HL-60 (cell line): ENCODE measurements at regions not wholly inside any gene's neighbourhood (a gene's known extent, or its start where the extent isn't known, plus 50 kb on each side); places are given as distances from the start of the nearest gene placed in this dataset.

ENCODE experiments used
- DNase-seq, 2 experiments: peaks; one replicate each; pipeline ENCODE4 v3.0.0-alpha.2; 2010 to 2020; ENCODE audit warnings: low read depth in 1 of 2, low spot score in 1 of 2
- H3K27ac ChIP-seq: fragments of 250-450 bp; sonication (Bioruptor Pico); replicated peaks from 2 replicates; pipeline ENCODE4 v1.5.1; 2020; ENCODE audit warnings: mild to moderate bottlenecking, moderate library complexity
- H3K27me3 ChIP-seq: fragments of 250-450 bp; sonication (Bioruptor Pico); 2 replicates; pipeline ENCODE4 v1.5.1; 2021; ENCODE audit warnings: mild to moderate bottlenecking, moderate library complexity; ENCODE audit not compliant: insufficient read depth, poor library complexity, severe bottlenecking
- H3K4me3 ChIP-seq: replicated peaks from 2 replicates; pipeline ENCODE4 v1.5.1; 2011; ENCODE audit warnings: mild to moderate bottlenecking, control low read depth, low read length; ENCODE audit not compliant: insufficient read depth
- CTCF ChIP-seq: IDR thresholded peaks from one replicate; pipeline ENCODE4 v1.5.1; 2011; ENCODE audit warnings: low read length, control low read depth, inconsistent platforms; ENCODE audit not compliant: insufficient read depth
- GABPA ChIP-seq: IDR thresholded peaks from 2 replicates; pipeline ENCODE4 v1.6.1; 2012; ENCODE audit warnings: low read depth
- POLR2AphosphoS5 ChIP-seq: IDR thresholded peaks from 2 replicates; pipeline ENCODE4 v1.6.1; 2012; ENCODE audit warnings: low read depth
- SPI1 ChIP-seq: IDR thresholded peaks from 2 replicates; pipeline ENCODE4 v1.6.1; 2012; ENCODE audit warnings: low read depth, mild to moderate bottlenecking, borderline replicate concordance
- TF ChIP-seq, protein P1 (sequence below): IDR thresholded peaks from 2 replicates; pipeline ENCODE4 v1.6.1; 2012; ENCODE audit warnings: low read depth; ENCODE audit not compliant: insufficient replicate concordance

- H3K4me3 ChIP-seq: no peak overlapping the region
- TF ChIP-seq SPI1: no peak
- TF ChIP-seq CTCF: no peak
- TF ChIP-seq, protein P1, sequence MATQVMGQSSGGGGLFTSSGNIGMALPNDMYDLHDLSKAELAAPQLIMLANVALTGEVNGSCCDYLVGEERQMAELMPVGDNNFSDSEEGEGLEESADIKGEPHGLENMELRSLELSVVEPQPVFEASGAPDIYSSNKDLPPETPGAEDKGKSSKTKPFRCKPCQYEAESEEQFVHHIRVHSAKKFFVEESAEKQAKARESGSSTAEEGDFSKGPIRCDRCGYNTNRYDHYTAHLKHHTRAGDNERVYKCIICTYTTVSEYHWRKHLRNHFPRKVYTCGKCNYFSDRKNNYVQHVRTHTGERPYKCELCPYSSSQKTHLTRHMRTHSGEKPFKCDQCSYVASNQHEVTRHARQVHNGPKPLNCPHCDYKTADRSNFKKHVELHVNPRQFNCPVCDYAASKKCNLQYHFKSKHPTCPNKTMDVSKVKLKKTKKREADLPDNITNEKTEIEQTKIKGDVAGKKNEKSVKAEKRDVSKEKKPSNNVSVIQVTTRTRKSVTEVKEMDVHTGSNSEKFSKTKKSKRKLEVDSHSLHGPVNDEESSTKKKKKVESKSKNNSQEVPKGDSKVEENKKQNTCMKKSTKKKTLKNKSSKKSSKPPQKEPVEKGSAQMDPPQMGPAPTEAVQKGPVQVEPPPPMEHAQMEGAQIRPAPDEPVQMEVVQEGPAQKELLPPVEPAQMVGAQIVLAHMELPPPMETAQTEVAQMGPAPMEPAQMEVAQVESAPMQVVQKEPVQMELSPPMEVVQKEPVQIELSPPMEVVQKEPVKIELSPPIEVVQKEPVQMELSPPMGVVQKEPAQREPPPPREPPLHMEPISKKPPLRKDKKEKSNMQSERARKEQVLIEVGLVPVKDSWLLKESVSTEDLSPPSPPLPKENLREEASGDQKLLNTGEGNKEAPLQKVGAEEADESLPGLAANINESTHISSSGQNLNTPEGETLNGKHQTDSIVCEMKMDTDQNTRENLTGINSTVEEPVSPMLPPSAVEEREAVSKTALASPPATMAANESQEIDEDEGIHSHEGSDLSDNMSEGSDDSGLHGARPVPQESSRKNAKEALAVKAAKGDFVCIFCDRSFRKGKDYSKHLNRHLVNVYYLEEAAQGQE: no peak
- TF ChIP-seq GABPA: no peak
- no peak for TF ChIP-seq POLR2AphosphoS5
- H3K27me3 ChIP-seq: no peaks in the 10 kb centered on the region
- no peak for DNase-seq
- no peak overlapping the region for H3K27ac ChIP-seq
Observed at GRCh38 chr4:124423160-124423559, 289.4 kb downstream of the ANKRD50 start.

- no peak overlapping the region for H3K4me3 ChIP-seq
- H3K27ac ChIP-seq: no peak overlapping the region
- no peaks in the 10 kb centered on the region for H3K27me3 ChIP-seq
- no peak for TF ChIP-seq GABPA
- TF ChIP-seq SPI1: no peak
- no peak for TF ChIP-seq POLR2AphosphoS5
- no peak for TF ChIP-seq CTCF
- TF ChIP-seq, protein P1: no peak
- no peak for DNase-seq
Observed at GRCh38 chr4:124426279-124426678, 286.3 kb downstream of the ANKRD50 start.

GRCh38 chr4:124427095-124427767, 285.3 kb downstream of the ANKRD50 start:
- no peak overlapping the region for H3K4me3 ChIP-seq
- TF ChIP-seq POLR2AphosphoS5: no peak
- TF ChIP-seq, protein P1: no peak
- TF ChIP-seq CTCF: no peak
- no peak for TF ChIP-seq GABPA
- TF ChIP-seq SPI1: no peak
- no peak for DNase-seq
- no peak overlapping the region for H3K27ac ChIP-seq
- no peaks in the 10 kb centered on the region for H3K27me3 ChIP-seq
